Activated naive CD4-positive, alpha-beta T cell treated with anti-CD3 and anti-CD28 coated beads, Interleukin-2, amount 10 ng/mL, durations not matched to agents 7 days and 5 days (primary cell): ENCODE measurements at regions not wholly inside any gene's neighbourhood (a gene's known extent, or its start where the extent isn't known, plus 50 kb on each side); places are given as distances from the start of the nearest gene placed in this dataset.

ENCODE experiments used
- CTCF ChIA-PET: fragments of 350-600 bp; sonication (Branson Sonifier 250); formaldehyde crosslinking; loops from one replicate; lab custom pipeline; 2021; ENCODE audit warnings: antibody characterized with exemption; lab: Charles Lee
- DNase-seq: peaks from one replicate; pipeline ENCODE4 v3.0.0-alpha.2; 2020
- H3K27ac Mint-ChIP-seq: one replicate; pipeline ENCODE4 v1.8.0; 2021; ENCODE audit warnings: mild to moderate bottlenecking, moderate library complexity, mixed read lengths
- H3K27me3 Mint-ChIP-seq: one replicate; pipeline ENCODE4 v1.8.0; 2021; ENCODE audit warnings: mild to moderate bottlenecking, mixed read lengths
- H3K36me3 Mint-ChIP-seq: one replicate; pipeline ENCODE4 v1.8.0; 2021; ENCODE audit warnings: mixed read lengths
- H3K4me1 Mint-ChIP-seq: one replicate; pipeline ENCODE4 v1.8.0; 2021; ENCODE audit warnings: mixed read lengths
- H3K4me3 Mint-ChIP-seq: one replicate; pipeline ENCODE4 v1.8.0; 2021; ENCODE audit warnings: mild to moderate bottlenecking, moderate library complexity, mixed read lengths
- H3K9me3 Mint-ChIP-seq: one replicate; pipeline ENCODE4 v1.8.0; 2021; ENCODE audit warnings: mixed read lengths

DNA sequence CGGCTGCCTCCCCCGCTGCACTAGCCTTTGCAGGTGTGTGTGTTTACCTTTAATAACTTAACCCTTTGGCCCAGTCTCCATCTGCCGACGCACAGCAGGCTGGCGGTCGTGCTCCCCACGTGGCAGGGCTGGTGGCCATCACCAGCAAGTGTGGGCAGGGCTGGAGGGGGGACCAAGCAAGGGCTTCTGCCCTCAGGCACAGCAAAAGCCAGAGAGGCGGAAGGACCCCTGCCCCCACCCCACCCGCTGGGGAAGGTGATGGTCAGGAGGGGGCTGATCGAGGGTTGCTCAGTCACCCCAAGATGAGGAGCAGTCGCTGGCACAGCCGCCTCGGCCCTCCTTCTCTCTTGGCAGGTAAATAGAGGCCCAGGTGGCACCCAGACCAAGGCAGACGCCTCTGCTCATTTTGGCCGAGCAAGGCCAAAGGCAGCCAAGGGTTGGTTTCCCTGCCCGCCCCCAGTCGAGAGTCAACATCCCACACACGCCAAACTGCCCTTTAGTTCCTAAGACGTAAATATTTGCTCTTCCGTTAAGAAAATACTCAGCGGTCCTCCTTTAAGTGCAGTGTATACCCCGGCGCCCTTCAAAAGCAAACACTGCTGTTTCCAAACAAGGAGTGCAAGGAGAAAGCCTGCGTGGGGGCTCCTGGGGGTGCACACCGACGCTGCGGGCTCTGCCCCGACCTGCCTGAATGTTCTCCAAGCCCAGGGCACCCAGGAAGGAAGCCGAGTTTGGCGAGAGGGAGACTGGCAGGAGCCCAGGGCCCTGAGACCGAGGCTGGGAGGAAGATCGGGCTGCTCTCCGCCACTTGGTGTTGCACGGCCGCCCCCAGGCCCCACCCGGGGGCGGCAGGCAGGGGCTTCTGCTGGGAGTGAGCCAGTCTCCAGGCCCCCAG is 82.7 kb downstream of the SIK1 start:
- Mint-ChIP-seq H3K36me3 (no peaks in the 10 kb centered on the region), H3K9me3 (no peaks in the 10 kb centered on the region), H3K4me3 (no peak overlapping the region), H3K27ac (no peak overlapping the region), H3K27me3 (peaks cover 10% of the 10 kb centered on the region), H3K4me1 (peaks cover 11% of the 10 kb centered on the region)
- CTCF ChIA-PET: no interaction called here
- no peak for DNase-seq

DNA sequence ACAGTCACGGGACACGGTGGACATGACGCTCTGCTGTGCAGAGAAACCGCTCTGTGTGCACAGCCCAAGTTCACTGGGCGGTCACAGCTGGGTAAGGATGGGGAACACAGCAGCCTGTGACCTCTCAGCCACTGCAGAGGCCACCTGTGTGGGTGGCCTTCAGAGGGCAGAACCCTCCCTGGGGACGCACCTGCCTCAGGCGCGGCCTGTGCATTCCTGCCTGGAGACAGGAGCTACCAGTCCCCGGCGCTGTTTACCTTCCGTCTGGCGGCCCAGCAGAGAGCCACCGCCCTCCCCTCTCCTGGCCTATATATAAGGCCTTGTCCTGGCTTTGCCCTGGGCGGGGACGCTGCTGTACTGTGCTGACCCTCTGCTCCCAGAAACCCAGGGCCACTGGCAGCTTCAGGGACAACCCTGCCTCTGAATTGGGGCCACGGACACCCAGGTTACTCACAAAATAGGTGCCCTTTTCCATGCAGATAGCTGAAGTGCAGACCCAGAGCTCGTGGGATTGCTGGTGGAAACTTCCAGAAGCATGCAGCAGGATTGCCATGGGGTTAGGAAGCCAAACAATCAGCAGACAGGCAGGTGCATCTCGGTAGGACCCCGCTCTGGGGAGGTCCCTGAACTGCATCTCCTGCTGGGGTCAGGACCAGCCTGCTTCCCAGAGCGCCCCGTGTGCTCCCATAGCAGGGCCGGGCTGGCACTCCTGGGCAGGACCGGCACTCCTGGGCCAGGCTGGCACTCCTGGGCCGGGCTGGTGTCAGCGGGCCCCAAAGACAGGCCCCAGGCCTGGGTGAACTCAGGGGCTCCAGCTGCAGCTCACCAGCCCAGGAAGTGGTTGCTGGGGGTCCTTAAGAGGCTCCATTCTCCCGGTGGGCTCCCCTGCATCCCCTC is 83.6 kb downstream of the SIK1 start:
- CTCF ChIA-PET: no interaction called here
- Mint-ChIP-seq H3K4me3 (no peak overlapping the region), H3K36me3 (no peaks in the 10 kb centered on the region), H3K4me1 (peaks cover 15% of the 10 kb centered on the region), H3K9me3 (no peaks in the 10 kb centered on the region), H3K27ac (no peak overlapping the region), H3K27me3 (peaks cover 19% of the 10 kb centered on the region)
- no peak for DNase-seq

DNA sequence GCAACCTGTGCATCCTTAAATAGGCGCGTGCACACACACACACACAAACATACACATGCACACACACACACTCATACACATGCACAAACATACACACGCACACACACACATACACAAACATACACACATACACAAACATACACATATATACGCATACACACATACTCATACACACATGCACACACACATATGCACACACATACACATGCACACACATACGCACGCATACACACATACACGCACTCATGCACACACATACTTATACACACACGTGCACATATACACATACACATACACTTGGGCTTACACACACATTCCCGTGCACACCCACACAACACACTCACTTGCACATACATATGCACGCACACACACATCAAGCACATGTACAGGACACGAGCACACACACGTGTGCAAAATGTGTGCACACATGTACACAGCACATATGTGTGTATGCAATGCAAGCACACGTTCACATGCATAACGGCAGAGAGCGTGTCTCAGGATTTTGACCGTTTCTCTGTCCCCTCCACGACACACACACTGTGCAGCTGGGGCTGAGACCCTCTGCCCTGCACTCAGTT is 84.5 kb downstream of the SIK1 start:
- Mint-ChIP-seq H3K4me3 (no peak overlapping the region), H3K9me3 (peaks cover 6% of the 10 kb centered on the region), H3K27me3 (peaks cover 25% of the 10 kb centered on the region), H3K36me3 (peaks cover 3% of the 10 kb centered on the region), H3K27ac (no peak overlapping the region), H3K4me1 (peaks cover 20% of the 10 kb centered on the region)
- CTCF ChIA-PET: no interaction called here
- no peak for DNase-seq

DNA sequence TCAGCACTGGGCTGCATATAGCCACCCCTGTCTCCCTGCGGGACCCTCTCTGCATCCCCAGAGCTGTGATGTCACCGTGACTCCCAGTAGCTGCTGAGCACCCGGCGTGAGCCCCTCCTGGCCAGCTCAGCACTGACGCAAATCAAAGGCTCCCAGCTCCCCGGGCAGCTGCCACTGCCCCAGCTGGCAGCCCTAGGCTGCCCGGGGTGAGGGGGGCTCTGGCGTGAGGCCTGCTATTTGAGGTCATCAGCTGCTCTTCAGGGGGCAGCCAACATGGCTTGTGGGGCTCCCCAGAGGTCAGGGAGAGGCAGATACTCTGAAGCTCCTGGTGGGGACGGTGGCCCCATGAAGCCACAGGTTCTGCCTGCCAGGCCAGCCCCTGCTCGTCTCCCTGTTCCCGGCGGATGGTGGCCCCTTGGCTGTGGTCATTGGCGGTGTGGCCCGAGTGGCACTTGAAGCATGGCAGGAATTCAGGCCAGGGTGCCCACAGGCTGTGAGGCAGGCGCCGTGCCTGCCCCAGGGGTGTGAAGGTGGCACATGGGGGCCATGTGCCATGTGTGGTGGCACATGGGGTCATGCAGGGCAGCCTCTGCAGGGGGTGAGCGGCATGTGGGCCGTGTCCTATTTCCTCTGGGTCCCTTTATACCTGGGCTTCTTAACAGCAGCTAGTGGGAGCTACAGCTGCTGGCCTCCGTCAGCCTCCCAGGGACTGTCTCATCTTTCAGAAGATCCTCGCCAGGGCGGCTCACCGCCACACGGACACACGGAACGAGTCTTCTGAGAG is 85.4 kb downstream of the SIK1 start:
- Mint-ChIP-seq H3K4me1 (peaks cover 18% of the 10 kb centered on the region), H3K27ac (no peak overlapping the region), H3K4me3 (no peak overlapping the region), H3K36me3 (peaks cover 4% of the 10 kb centered on the region), H3K27me3 (peaks cover 27% of the 10 kb centered on the region), H3K9me3 (peaks cover 12% of the 10 kb centered on the region)
- CTCF ChIA-PET: no interaction called here
- no peak for DNase-seq

DNA sequence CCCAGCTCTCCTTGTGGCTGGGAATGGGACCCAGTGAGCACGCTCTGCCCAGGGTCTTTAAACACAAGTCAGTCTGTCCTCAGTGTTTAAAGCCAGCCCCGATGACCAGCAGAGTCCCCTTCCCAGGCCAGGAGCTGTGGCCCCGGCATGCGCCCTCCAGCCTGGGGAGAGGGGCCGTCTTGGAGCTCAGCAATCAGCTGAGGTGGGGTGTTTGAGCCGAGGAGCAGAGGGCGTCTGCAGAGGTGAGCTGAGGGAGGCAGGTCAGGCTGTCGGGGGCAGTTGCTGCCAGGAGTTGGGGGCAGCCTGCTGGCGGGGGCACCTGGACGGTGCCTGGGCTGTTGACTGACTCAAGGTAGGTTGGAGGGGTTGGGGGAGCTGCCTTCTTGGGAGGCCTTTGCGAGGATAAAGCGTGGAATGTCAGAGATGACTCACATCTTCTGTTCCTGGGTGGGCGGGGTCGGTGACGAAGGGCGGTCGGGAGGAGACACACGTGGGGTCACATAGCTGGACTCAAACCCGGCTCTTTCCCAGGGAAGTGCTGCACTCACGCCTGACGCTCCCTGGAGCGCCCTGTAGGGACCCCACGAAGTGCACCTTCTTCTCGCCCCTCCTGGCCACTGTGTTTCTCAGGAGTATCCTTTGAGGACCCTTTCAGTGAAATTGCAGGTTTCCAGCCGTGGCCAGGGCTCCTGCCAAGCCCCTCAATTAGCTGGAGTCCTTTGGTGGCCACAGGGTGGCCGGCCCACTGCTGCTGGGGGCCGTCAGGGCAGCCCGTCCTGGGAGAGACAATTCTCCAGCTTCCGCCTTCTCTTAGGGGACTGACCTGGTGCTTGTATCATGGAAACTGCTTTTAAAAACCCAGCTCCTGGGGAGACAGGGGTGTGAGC is 86.2 kb downstream of the SIK1 start:
- peaks cover 27% of the 10 kb centered on the region for H3K27me3 Mint-ChIP-seq
- DNase-seq: no peak
- no peak overlapping the region for H3K27ac Mint-ChIP-seq
- H3K36me3 Mint-ChIP-seq: peaks cover 4% of the 10 kb centered on the region
- CTCF ChIA-PET: no interaction called here
- peaks cover 11% of the 10 kb centered on the region for H3K4me1 Mint-ChIP-seq
- peaks cover 15% of the 10 kb centered on the region for H3K9me3 Mint-ChIP-seq
- no peak overlapping the region for H3K4me3 Mint-ChIP-seq

DNA sequence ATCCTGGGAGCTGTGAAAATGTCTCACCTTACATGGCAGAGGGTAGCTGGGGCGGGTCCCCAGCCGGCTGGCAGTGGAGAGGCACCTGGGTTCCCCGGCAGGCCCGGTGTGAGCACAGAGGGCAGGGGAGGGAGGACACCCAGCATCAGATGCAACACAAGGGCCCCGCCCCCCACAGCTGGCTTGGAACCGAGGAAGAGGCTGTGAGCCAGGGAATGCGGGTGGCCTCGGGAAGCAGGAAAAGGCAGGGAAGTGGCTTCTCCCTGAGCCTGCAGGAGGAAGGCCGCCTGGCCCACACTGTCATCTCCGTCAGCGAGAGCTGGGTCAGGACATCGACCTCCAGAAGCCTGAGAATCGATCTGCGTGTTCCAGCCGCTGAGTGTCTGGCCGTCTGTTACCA is 87.3 kb downstream of the SIK1 start:
- Mint-ChIP-seq H3K4me1 (peaks cover 9% of the 10 kb centered on the region), H3K27ac (no peak overlapping the region), H3K36me3 (peaks cover 4% of the 10 kb centered on the region), H3K27me3 (peaks cover 33% of the 10 kb centered on the region), H3K4me3 (no peak overlapping the region), H3K9me3 (peaks cover 22% of the 10 kb centered on the region)
- no peak for DNase-seq
- CTCF ChIA-PET: no interaction called here

DNA sequence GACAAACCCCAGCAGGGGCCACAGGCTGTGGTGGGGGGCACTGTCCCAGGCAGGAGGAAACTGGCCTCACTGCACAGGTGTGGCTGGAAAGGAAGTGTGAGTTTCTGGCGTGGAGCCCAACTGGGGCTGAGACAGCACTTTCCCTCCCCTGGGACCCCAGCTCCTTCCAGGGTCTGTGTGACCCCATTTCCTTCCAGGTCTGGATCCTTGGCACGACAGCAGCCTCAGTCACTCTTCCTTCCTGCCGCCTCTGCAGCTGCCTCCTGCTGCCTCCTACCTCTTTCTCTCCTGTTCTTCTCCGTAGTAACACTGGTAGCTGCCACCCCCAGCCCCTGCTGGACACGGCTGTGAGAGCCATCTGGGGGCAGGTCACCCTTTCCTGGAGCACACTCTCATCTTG is 88.0 kb downstream of the SIK1 start:
- Mint-ChIP-seq H3K27ac (no peak overlapping the region), H3K27me3 (peaks cover 36% of the 10 kb centered on the region), H3K4me3 (no peak overlapping the region), H3K9me3 (peaks cover 24% of the 10 kb centered on the region), H3K4me1 (peaks cover 9% of the 10 kb centered on the region), H3K36me3 (peaks cover 4% of the 10 kb centered on the region)
- no peak for DNase-seq
- CTCF ChIA-PET: no interaction called here

DNA sequence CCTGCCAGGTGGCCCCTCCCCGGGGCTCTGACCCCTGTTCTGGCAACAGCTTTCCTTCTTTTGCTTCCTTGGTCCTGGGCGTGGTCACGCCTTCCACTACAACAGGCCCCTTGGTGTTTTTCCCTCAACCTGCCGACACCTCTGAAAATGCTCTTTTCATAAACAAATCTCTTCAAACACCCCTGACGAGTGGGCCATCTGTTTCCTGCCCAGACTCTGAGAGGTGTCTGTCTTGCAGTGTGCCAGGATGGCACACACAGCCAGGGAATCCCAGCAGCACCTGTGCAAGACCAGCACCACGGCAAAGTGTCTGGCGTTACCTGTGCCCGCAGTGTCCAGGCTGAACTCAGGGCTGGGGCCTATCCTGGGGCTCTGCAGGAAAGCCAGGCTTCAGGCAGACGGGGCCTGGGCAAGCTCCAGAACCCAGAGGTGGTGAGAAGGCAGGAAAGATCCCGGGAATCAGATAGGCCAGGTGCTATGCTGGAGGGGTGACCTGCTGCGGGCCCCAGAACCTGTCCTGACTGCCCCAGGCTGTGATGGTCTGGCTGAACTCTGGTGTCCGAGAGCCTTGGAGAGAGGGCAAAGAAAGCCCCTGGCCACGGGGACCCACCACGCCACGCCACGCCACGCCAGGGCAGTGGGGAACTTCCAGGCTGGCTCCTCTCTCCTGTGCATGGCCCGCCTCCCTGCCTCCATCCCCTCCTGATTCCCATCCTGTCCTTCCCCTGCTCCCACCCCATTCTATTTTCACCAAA is 88.9 kb downstream of the SIK1 start:
- Mint-ChIP-seq H3K9me3 (peaks cover 24% of the 10 kb centered on the region), H3K4me3 (no peak overlapping the region), H3K4me1 (peaks cover 9% of the 10 kb centered on the region), H3K27me3 (peaks cover 45% of the 10 kb centered on the region), H3K27ac (peak overlapping the region; percentile 58), H3K36me3 (peaks cover 4% of the 10 kb centered on the region)
- DNase-seq: no peak
- CTCF ChIA-PET: no interaction called here

DNA sequence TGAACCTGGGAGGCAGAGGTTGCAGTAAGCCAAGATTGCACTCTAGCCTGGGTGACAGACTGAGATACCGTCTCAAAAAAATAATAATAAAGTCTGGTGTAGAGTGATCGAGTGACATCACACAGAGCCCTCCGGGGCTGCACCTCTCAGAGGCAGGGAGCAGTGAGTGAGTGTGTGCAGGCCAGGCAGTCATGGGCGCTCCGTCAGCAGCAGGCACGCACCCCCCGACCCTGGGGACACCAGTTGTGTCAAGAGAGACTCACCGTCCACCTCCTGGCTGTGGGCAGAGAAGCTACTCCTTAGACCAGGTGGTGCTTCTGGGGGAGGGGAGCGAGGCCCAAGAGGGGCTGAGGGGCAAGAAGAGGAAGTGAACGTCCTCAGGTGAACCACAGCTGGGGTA is 91.8 kb downstream of the SIK1 start:
- peaks cover 4% of the 10 kb centered on the region for H3K36me3 Mint-ChIP-seq
- CTCF ChIA-PET: no interaction called here
- H3K4me3 Mint-ChIP-seq: no peak overlapping the region
- DNase-seq: no peak
- peak overlapping the region; percentile 7 for H3K27ac Mint-ChIP-seq
- peaks cover 52% of the 10 kb centered on the region for H3K27me3 Mint-ChIP-seq
- H3K9me3 Mint-ChIP-seq: peaks cover 24% of the 10 kb centered on the region
- peaks cover 9% of the 10 kb centered on the region for H3K4me1 Mint-ChIP-seq

DNA sequence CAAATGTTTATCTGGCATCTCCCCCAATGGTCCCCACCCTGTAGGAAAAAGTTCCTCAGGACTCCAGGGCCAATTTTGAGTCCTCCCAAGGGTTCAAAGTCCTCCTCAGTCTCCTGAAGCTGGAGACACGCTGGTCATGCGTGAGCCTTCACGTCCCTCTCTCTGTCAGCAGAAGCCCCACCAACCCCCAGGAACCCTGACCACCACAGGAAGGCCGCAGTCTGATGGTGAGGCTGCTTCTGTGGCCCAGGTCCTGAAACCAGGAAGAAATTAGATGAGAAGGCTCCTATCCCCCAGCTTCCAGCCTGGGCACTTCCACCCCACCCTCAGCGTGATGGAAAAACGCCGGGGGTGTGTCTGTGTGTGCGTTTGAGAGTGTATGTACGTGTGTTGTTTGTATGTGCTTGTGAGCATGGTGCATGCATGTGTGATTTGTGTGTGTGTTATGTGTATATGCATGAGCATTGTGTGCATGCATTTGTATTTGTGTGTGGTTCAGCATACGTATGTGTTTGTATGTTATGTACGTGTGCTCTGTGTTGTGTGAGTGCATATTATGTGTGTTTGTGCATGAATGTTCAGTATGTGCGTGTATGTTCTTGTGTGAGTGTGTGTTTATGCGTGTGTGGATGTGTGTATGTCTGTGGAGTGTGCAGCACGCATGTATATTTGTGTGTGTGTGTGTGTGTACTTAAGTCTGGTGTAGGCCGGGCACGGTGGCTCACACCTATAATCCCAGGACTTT is 92.5 kb downstream of the SIK1 start:
- Mint-ChIP-seq H3K4me3 (no peak overlapping the region), H3K4me1 (peaks cover 9% of the 10 kb centered on the region), H3K9me3 (peaks cover 24% of the 10 kb centered on the region), H3K27me3 (peaks cover 47% of the 10 kb centered on the region), H3K36me3 (peaks cover 4% of the 10 kb centered on the region), H3K27ac (no peak overlapping the region)
- no peak for DNase-seq
- CTCF ChIA-PET: no interaction called here

DNA sequence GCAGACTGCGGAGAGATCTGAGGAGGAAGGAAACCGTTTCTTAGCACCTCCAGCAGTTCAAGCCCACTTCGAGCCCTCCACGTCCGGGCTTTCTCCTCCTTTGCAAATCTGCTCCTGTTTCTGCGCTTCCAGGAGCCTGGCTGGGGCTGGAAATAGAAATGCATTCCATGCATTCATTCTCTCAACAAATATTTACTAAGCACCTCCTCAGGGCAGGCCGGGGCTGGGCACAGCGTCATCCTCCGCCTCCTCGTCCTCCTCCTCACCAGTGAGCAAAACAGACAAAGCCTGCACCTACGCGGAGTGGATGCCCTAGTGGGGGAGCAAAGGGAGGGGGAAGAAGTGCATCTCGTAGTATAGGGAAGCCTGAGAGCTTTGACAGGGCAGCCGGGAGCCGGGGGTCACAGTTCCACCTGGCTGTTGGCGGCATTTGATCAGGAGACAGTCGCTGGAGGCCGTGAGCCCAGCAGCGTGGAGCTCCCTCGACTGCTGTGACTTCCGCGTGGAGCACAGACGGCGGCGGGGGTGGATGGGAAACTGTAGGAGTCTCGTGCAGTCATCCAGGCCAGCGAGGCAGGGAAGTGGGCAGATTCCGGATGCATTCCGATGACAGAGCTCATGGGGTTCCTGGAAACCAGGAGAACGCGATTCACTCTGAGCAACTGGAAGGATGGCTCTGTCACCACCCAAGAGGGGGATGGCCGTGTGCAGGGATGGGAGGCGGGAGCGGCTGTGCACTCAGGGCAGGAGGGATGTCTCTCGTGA is 93.5 kb downstream of the SIK1 start:
- H3K4me3 Mint-ChIP-seq: no peak overlapping the region
- peaks cover 4% of the 10 kb centered on the region for H3K36me3 Mint-ChIP-seq
- DNase-seq: no peak

More for the DNA sequence above, 93.5 kb downstream of the SIK1 start:
- Mint-ChIP-seq H3K27ac (no peak overlapping the region), H3K4me1 (peaks cover 5% of the 10 kb centered on the region), H3K9me3 (peaks cover 24% of the 10 kb centered on the region), H3K27me3 (peaks cover 38% of the 10 kb centered on the region)
- CTCF ChIA-PET: no interaction called here
